Neural cell (in vitro differentiated cells): ENCODE measurements at regions not wholly inside any gene's neighbourhood (a gene's known extent, or its start where the extent isn't known, plus 50 kb on each side); places are given as distances from the start of the nearest gene placed in this dataset.

Experiments used
- H2AFZ ChIP-seq: fragments of 200-600, 300-800 bp; sonication (generic), shearing (Covaris generic); 2 replicates; pipeline ENCODE4 v1.6.0; 2014; ENCODE audit warnings: low read depth, mild to moderate bottlenecking, antibody characterized with exemption, low read length, moderate library complexity
- H3F3A ChIP-seq: fragments of 200-600 bp; shearing (Covaris generic); 2 replicates; pipeline ENCODE4 v1.6.1; 2016; ENCODE audit warnings: mild to moderate bottlenecking, moderate library complexity, mixed read lengths, antibody characterized with exemption, low read length; ENCODE audit not compliant: insufficient read depth, poor library complexity, severe bottlenecking
- H3K27ac ChIP-seq: fragments of 200-600, 300-800 bp; sonication (generic), shearing (Covaris generic); 2 replicates; pipeline ENCODE4 v1.5.1; 2014; ENCODE audit warnings: mild to moderate bottlenecking, low read length, moderate library complexity
- H3K27me3 ChIP-seq: fragments of 300-800, 200-600 bp; sonication (generic), shearing (Covaris generic); 2 replicates; pipeline ENCODE4 v1.6.0; 2014; ENCODE audit warnings: mild to moderate bottlenecking, low read depth, low read length, moderate library complexity; ENCODE audit not compliant: insufficient read depth
- H3K36me3 ChIP-seq: fragments of 300-800, 200-600 bp; sonication (generic), shearing (Covaris generic); 2 replicates; pipeline ENCODE4 v1.5.1; 2014; ENCODE audit warnings: mild to moderate bottlenecking, antibody characterized with exemption, low read length, moderate library complexity; ENCODE audit not compliant: insufficient read depth
- H3K4me2 ChIP-seq: fragments of 300-800, 200-600 bp; sonication (generic), shearing (Covaris generic); 2 replicates; pipeline ENCODE4 v1.6.0; 2014; ENCODE audit warnings: mild to moderate bottlenecking, low read length
- H3K4me3 ChIP-seq: fragments of 300-800, 200-600 bp; sonication (generic), shearing (Covaris generic); 2 replicates; pipeline ENCODE4 v1.5.1; 2014; ENCODE audit warnings: mild to moderate bottlenecking, low read length, moderate library complexity
- H3K79me2 ChIP-seq: fragments of 200-600 bp; shearing (Covaris generic); replicated peaks from 2 replicates; pipeline ENCODE4 v1.6.0; 2014; ENCODE audit warnings: mild to moderate bottlenecking, low read length, moderate library complexity; ENCODE audit not compliant: insufficient read depth
- H3K9ac ChIP-seq: fragments of 300-800, 200-600 bp; sonication (generic), shearing (Covaris generic); 2 replicates; pipeline ENCODE4 v1.6.1; 2016; ENCODE audit warnings: mild to moderate bottlenecking, low read length, mixed read lengths
- H3K9me2 ChIP-seq: fragments of 200-600 bp; shearing (Covaris generic); 2 replicates; pipeline ENCODE4 v1.6.1; 2016; ENCODE audit warnings: mild to moderate bottlenecking, low read length, mixed read lengths; ENCODE audit not compliant: insufficient read depth
- H3K9me3 ChIP-seq: fragments of 200-600, 300-800 bp; sonication (generic), shearing (Covaris generic); 2 replicates; pipeline ENCODE4 v1.6.1; 2016; ENCODE audit warnings: mild to moderate bottlenecking, mixed run types, low read length, moderate library complexity, mixed read lengths
- H4K20me1 ChIP-seq: fragments of 200-600 bp; shearing (Covaris generic); 2 replicates; pipeline ENCODE4 v1.6.1; 2016; ENCODE audit warnings: mild to moderate bottlenecking, mixed run types; ENCODE audit not compliant: insufficient read depth
- CTCF ChIP-seq: fragments of 450-650 bp; IDR thresholded peaks from 2 replicates; pipeline ENCODE4 v1.5.1; 2014; ENCODE audit warnings: antibody characterized with exemption, mild to moderate bottlenecking, moderate library complexity; ENCODE audit not compliant: poor library complexity, severe bottlenecking
- EP300 ChIP-seq: fragments of 450-650 bp; conservative IDR thresholded peaks from 2 replicates; pipeline ENCODE4 v1.6.1; 2014; ENCODE audit warnings: antibody characterized with exemption, mild to moderate bottlenecking, moderate library complexity; ENCODE audit not compliant: poor library complexity, severe bottlenecking
- EZH2 ChIP-seq: fragments of 200-600, 300-800 bp; shearing (Covaris generic), sonication (generic); IDR thresholded peaks from 2 replicates; pipeline ENCODE4 v1.6.1; 2014; ENCODE audit warnings: antibody characterized with exemption, low read length, borderline replicate concordance, mild to moderate bottlenecking; ENCODE audit not compliant: insufficient read depth, poor library complexity, severe bottlenecking
- MXI1 ChIP-seq: fragments of 450-650 bp; conservative IDR thresholded peaks from 2 replicates; pipeline ENCODE4 v1.6.1; 2014; ENCODE audit warnings: antibody characterized with exemption, mild to moderate bottlenecking; ENCODE audit not compliant: poor library complexity, severe bottlenecking
- POLR2AphosphoS5 ChIP-seq: IDR thresholded peaks from 2 replicates; pipeline ENCODE4 v1.6.1; 2012
- RAD21 ChIP-seq: fragments of 450-650 bp; conservative IDR thresholded peaks from 2 replicates; pipeline ENCODE4 v1.6.1; 2014; ENCODE audit warnings: antibody characterized with exemption, mild to moderate bottlenecking, moderate library complexity
- SMC3 ChIP-seq: fragments of 450-650 bp; conservative IDR thresholded peaks from 2 replicates; pipeline ENCODE4 v1.6.1; 2014; ENCODE audit warnings: antibody characterized with exemption, mild to moderate bottlenecking, moderate library complexity; ENCODE audit not compliant: poor library complexity
- TAF1 ChIP-seq: IDR thresholded peaks from 2 replicates; pipeline ENCODE4 v1.6.1; 2012; ENCODE audit warnings: low read depth
- TF ChIP-seq, protein P1 (sequence below): IDR thresholded peaks from 2 replicates; pipeline ENCODE4 v1.6.1; 2012; ENCODE audit warnings: borderline replicate concordance

DNA sequence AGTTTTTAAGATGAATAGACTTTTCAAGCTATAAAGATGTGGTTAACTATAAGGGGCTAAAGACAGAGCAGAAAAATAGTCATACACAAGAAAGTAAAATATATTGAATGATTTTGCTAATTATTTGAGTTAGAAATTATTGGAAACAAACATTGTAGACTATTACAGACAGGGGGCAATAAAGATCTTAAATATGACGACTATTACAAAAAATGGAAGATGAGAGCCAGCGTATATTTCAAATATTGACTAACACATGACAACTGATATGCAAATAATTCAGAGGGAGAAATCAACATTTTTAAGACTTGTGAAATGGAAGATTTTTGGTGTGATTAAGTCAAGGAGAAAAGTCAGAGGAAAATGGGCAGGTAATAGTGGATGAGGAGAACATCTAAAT, 520.2 kb upstream of the NUDT12 start:
- no peak for TF ChIP-seq EZH2
- TF ChIP-seq, protein P1, sequence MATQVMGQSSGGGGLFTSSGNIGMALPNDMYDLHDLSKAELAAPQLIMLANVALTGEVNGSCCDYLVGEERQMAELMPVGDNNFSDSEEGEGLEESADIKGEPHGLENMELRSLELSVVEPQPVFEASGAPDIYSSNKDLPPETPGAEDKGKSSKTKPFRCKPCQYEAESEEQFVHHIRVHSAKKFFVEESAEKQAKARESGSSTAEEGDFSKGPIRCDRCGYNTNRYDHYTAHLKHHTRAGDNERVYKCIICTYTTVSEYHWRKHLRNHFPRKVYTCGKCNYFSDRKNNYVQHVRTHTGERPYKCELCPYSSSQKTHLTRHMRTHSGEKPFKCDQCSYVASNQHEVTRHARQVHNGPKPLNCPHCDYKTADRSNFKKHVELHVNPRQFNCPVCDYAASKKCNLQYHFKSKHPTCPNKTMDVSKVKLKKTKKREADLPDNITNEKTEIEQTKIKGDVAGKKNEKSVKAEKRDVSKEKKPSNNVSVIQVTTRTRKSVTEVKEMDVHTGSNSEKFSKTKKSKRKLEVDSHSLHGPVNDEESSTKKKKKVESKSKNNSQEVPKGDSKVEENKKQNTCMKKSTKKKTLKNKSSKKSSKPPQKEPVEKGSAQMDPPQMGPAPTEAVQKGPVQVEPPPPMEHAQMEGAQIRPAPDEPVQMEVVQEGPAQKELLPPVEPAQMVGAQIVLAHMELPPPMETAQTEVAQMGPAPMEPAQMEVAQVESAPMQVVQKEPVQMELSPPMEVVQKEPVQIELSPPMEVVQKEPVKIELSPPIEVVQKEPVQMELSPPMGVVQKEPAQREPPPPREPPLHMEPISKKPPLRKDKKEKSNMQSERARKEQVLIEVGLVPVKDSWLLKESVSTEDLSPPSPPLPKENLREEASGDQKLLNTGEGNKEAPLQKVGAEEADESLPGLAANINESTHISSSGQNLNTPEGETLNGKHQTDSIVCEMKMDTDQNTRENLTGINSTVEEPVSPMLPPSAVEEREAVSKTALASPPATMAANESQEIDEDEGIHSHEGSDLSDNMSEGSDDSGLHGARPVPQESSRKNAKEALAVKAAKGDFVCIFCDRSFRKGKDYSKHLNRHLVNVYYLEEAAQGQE, result no peak
- no peak for TF ChIP-seq SMC3
- no peak for TF ChIP-seq EP300
- TF ChIP-seq POLR2AphosphoS5, result no peak
- TF ChIP-seq CTCF, result no peak
- no peak for TF ChIP-seq RAD21
- no peak for TF ChIP-seq TAF1
- TF ChIP-seq MXI1, result no peak
- H3K79me2 ChIP-seq, result no peaks in the 10 kb centered on the region
- H3K36me3 ChIP-seq, result no peaks in the 10 kb centered on the region
- H3K4me2 ChIP-seq, result no peak overlapping the region
- no peak overlapping the region for H2AFZ ChIP-seq
- H3K27me3 ChIP-seq, result no peaks in the 10 kb centered on the region
- H4K20me1 ChIP-seq, result no peaks in the 10 kb centered on the region
- H3F3A ChIP-seq, result no peaks in the 10 kb centered on the region
- no peak overlapping the region for H3K9ac ChIP-seq
- H3K9me3 ChIP-seq, result no peaks in the 10 kb centered on the region
- H3K4me3 ChIP-seq, result no peak overlapping the region
- no peak overlapping the region for H3K27ac ChIP-seq
- H3K9me2 ChIP-seq, result no peaks in the 10 kb centered on the region

DNA sequence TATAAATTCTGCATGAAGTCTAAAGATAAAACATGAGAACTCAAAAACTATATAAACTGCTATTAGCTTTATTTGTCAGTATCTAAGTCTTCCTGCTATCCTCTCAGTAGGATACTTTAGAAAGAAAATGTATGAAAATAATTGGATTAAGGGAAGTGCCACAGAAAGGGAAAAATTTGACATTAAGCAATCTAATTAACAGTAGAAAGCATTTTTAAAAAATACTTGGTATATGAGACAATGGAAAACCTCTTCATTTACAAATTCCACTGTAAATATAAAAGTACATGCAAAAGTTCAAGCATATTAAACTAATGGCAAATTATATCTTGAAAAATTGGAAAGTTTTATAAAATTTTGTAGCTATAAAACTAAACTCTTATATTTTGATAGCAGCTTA, 518.6 kb upstream of the NUDT12 start:
- Histone ChIP-seq H3K4me2 (no peak overlapping the region), H3K79me2 (no peaks in the 10 kb centered on the region), H3K27me3 (no peaks in the 10 kb centered on the region), H3K4me3 (no peak overlapping the region), H2AFZ (no peak overlapping the region), H4K20me1 (no peaks in the 10 kb centered on the region), H3K36me3 (no peaks in the 10 kb centered on the region), H3K27ac (no peak overlapping the region), H3F3A (no peaks in the 10 kb centered on the region), H3K9me2 (no peaks in the 10 kb centered on the region), H3K9me3 (no peaks in the 10 kb centered on the region), H3K9ac (no peak overlapping the region)
- TF ChIP-seq EP300 (no peak), POLR2AphosphoS5 (no peak), MXI1 (no peak), EZH2 (no peak), SMC3 (no peak), RAD21 (no peak), CTCF (no peak), TAF1 (no peak)
- TF ChIP-seq, protein P1, result no peak
